GM19372 (cell line): ENCODE measurements at regions not wholly inside any gene's neighbourhood (a gene's known extent, or its start where the extent isn't known, plus 50 kb on each side); places are given as distances from the start of the nearest gene placed in this dataset.
"Not testable (repeated sequence)": the region's sequence is repeated elsewhere in the genome, so short reads cannot be mapped to it uniquely, and the experiment has no call there.

Source experiments
- ATAC-seq: cut with Tn5 transposase; IDR thresholded peaks from one replicate; pipeline ENCODE4 v1.9.1; 2021; ENCODE audit warnings: mild to moderate bottlenecking, low read depth, moderate library complexity; ENCODE audit not compliant: unreplicated experiment

DNA sequence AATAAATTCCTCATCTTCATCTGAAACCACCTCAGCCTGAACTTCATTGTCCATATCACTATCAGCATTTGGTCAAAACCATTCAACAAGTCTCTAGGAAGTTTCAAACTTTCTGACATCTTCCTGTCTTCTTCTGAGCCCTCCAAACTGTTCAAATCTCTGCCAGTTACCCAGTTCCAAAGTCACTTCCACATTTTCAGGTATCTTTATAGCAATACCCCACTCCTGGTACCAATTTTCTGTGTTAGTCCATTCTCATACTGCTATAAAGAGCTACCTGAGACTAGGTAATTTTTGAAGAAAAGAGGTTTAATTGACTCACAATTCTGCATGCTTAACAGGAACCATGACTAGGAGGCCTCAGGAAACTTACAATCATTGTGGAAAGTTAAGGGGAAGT lies 250.4 kb downstream of the SLITRK6 start:
- not testable (repeated sequence) for ATAC-seq

DNA sequence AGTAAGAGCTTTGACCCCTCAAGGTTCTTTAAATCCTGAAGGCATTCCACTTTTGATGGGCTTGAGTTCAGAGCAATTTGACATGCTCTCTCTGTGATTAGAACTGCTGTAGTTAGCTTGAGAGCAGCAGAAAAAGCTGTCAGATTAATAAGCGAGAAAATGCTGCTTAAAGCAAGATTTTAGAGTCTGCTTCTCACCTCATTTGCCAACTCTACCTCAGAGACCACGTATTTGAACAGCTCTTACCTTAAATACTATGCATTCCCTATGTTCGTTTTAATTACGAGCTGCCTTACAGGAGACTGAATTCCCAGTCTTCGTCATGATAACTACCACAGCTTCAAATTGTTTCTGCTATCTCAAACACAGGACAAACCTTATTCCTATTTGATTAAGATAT lies 253.4 kb downstream of the SLITRK6 start:
- ATAC-seq, result no peak

DNA sequence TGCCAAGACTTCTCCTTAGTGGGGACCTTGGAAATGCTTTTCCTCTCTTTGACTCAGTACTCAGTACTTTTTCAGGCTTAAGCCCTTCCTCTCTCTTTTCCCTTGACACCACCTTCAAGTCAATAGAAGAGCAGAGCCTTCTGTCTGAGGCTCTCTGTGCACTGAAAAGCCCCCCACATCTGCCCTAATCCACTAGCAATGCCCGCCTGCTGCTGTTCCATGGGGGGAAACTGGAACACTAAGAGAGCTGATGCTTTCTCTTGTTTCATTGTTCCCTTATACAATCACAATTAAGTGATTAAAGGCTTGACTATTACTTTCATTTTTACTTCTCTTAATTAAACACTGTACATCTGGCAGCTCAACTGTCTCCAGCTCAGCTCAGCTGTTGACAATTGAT lies 254.5 kb downstream of the SLITRK6 start:
- no peak for ATAC-seq

DNA sequence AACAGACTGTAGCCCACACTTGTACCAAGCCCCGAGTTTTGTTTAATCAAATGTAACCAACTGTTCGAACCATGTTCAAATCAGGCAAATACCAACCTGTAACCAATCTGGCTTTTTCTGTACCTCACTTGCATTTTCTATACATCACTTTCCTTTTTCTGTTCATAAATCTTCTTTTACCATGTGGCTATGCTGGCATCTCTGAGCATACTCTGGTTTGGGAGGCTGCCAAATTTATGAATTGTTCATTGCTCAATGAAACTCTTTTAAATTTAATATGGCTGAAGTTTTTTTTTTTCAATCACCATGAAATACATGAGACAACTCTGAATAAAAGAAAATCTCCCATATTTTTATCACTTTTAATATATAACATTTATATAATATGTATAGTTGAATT lies 256.1 kb downstream of the SLITRK6 start:
- ATAC-seq, result no peak

DNA sequence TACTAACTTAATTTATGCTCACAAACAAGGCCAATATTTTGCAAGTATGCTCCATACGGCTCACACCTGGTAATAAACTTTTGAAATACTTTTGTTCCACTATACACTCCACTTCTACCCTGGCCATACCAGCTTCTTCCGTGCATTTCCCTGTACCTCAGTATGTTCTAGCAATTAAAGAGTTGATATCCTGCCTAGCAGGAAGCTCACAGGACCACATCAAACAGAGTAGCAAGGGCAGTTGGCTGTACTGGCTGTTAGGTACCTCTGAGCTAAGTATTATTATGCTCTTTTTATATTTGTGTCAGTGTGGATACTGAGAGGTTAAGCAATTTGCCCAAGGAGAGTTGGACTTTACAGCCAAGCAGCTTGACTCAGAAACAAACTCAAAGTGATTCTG lies 257.7 kb downstream of the SLITRK6 start:
- no peak for ATAC-seq

DNA sequence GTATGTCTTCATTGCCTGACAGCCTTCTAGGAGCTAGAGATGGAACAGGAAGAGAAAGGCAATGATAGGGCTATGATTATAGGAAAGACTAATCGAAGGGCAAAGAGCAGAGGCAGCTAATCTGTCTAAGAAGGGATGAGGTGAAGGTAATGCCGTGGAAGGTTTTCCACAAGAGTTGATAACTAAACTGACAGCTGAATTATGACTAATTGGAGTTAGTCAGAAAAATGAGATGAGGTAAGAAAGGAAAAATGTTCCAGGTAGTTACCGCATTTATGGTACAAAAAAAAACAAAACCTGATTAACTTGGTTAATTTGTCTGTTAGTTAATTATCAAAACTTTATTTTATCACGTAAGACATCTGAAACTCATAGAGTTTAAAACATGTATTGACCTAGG lies 260.3 kb downstream of the SLITRK6 start:
- ATAC-seq, result no peak

DNA sequence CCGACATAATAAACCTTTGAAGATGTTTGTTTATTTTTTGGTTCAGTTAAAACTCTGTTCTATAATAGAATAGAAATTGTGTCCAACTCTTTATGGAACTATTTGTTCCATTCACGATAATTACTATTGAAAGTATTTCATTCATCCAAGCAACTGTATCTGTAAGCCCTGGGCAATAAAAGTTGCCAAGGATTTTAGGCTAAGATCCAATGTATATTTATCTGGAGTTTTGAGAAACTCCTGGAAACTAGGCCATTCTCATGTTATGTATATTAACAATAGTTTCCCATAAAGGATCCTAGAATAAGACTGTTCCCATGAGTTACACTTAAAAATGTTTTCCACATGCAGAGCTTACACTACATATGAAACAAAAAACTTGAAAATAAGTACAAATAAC lies 261.6 kb downstream of the SLITRK6 start:
- ATAC-seq, result no peak

DNA sequence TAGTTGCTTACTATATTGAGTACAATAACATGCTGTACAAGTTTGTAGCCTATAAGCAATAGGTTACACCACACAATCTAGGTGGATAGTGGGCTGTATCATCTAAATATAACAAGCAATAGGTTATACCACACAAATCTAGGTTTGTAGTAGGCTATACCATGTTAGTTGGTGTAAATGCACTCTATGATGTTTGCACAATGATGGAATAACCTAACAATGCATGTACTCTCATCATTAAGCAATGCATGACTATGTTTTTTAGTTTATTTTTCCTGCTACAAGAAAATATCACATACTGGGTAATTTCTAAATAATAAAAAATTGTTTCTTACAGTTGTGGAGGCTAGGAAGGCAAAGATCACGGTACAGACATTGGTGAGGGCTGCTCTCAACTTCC lies 262.5 kb downstream of the SLITRK6 start:
- no peak for ATAC-seq

DNA sequence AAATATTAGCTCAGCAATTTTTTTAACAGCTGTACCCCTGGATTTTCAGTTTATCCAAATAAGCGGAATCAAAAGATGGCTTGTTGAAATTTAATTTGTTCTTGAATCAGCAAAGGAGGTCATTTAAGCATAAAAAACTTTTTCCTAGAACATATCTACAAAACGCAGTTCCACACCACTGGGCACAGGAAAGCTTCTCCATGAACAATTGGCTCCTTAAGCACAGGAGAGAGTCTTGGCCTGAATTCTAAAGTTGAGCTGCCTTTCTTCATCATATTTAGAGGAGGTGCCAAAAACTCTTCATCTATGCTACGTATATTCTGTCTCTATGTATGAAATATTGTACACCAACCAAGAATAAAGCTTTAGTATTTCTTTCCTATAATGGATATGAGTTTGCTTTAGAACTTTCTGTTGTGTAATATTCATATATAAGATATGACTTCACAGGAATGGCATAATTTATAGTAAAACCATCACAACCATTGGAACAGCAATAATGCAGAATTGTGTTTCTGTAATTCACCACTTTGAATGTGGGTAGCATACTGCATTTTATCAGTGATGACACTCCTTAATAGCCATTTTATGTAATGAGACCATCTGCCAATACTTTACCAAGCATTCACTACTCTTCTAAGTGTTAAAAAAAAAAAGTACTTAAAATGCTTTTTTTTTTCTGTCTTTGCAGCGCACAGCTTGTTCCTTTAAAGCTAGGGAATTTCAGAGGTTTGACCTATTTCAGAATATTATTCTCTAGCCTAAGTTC lies 263.7 kb downstream of the SLITRK6 start:
- no peak for ATAC-seq

DNA sequence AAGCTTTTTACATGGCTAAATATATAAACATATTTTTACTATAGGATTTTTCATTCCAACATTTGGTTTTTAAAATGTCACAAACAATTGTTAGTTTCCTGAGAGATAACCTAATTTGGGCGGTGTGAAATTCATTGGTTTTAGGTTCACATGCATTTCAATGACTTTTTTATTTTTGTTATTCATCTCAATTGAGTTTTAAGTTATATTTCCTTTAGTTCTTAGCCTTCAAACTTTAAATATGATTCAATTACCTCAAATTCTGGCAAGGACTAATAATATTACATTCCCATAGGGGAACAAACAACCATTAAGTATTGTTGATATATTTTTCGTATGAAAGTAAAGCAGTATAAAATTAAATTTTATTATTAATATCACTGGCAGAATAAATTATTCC lies 265.3 kb downstream of the SLITRK6 start:
- ATAC-seq, result no peak

DNA sequence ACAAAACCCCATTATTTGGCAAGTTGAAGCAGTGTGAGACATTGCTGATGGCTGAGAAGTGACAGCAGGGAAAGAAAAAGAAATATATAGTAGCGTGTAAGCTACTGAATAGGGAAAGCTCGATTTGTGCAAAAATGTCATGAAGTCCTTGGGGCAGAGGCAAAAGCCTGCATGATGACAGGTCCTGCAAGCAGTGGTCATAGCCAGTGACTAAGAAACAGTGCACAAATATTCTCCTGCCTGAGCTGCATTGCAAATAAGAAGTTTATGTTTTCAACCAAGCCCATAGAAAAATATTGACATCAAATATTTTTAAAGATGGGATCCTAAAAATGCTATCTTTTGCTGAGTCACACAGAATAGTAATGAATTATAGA lies 270.0 kb downstream of the SLITRK6 start:
- ATAC-seq, result no peak

DNA sequence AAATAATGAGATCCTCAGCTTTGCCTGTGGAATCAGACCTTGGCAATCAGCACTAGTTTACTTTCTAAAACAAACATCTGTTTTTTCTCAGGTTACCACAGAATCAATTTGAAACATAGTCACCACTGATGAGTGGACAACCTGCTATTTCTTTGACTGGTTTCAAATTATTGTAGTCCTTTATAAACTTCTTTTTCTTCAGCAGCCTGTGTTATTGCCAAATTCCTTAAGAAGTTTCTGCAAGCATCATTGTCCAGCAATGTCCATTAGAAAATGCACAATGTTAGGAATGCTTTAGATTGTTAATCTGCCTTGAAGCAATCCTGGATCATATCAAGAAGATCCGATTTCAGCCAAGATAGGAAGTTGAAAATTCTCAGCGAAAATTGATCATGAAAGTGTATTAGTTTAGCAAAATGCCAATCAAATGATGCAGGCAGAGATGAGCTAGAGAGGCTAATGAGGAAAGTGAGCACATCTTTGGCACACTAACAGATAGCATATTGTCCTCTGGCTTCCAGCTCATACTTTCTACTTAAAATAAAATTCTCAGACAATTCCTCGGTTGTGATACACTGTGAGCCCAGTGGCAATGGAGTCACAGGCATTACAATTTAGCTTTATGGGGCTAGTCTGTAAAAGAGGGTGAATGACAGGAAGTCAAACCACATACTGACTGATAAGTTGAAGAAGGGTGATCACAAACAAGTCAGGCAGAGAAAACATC lies 270.6 kb downstream of the SLITRK6 start:
- no peak for ATAC-seq

DNA sequence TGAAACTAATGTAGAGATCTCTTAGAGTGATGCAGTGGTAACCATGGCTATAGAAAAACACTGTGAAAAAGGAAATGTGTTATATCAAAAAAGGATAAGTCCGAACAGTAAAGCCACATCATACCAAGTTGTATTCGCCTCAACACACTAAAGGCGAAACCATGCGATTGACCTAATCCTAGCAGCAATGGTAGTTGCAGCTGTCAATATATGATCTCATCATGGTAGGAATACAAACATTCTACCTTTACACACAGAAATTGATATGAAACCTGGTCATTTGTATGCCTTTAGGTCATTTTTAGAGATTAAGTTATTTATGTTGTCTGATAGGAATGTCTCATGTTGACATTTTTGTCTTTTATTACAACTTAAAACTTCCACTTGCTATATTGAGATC lies 271.9 kb downstream of the SLITRK6 start:
- no peak for ATAC-seq

DNA sequence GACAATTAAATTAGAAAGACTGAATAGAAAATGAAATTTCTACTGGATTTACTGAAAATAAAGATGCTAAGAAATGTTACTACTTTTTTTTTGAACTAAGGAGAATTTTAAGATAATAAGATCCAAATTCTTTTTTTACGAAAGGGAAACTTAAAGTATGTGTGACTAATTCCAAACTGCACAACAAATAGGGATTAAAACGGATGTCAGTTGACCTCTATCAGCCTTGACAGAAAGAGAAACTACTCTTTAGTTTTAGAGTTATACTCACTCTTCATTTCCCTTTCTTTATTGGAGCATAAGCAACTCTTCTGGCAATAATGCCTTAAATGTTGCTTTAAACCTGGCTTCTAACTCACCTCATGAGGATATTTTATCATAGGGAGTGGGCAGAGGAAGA lies 273.8 kb downstream of the SLITRK6 start:
- ATAC-seq, result no peak

DNA sequence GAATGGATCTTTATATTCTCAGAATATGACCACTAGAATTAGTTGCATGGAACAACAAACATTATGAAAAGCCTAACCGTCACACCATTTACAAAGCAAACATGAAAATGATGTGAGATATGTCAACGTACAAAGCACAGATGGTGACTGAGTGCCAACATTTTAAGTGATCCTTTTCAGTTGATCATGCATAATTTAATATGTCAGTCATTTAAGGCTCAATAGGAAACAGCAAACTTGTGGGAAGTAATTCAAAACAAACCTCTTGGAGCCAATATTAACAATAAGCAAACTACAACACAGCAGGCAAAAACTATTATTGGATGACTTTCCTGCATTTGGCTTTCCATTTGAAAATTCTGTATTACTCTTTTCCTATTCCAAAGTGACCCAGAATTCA lies 277.6 kb downstream of the SLITRK6 start:
- no peak for ATAC-seq

DNA sequence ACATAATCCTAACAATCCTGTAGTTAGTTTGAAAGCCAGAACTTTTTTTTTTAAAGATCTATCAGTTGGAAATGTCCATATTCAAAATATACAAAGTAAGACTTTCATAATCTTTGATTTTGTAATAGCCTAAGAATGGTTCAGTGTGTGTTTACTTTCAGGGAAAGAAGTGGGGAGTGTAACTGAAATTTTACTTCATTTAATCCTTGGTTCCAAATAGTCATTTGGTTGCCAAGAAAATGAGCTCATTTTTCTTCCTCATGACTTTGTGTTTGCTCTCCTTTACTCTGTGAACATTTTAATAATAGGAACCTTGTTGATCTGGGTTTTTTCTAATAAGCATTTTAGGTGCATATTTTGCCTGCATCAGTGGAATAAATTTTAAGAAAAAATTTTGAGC lies 278.8 kb downstream of the SLITRK6 start:
- no peak for ATAC-seq

DNA sequence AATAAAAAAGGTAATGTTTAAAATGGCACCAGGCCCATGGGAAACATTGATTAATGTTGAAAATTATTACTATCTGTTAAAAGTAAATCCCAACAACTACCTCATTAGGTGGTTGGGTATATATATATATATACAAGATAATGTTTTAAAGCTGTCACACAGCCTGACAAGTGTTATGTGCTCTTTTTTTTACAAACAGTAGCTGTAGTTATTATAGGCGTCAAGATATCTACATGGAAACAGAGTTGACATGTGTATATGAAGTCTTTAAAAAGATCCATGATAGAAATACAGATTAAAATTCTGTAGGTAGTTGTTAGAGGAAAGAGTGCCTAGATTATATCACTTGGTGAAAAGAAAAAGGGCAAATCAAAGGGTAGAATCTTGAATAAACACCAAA lies 279.9 kb downstream of the SLITRK6 start:
- no peak for ATAC-seq

DNA sequence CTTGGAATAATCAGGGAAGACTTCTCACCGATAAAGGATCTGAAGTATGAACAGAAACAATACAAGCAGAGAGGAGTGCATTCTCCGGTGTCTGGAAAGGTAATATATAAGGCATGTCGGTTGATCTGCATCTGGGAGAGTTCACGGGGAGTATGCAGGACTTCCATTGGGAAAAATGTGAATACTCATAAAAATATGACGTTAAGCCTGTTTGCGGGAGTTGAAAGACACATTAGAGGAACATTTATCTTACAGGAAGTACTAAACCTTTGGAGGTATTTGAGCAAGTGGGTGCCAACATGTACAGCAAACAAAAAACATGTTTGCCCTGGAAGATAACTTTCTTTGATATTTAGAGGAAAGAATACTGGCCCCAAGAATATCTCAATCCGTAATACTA lies 286.8 kb downstream of the SLITRK6 start:
- ATAC-seq, result no peak

DNA sequence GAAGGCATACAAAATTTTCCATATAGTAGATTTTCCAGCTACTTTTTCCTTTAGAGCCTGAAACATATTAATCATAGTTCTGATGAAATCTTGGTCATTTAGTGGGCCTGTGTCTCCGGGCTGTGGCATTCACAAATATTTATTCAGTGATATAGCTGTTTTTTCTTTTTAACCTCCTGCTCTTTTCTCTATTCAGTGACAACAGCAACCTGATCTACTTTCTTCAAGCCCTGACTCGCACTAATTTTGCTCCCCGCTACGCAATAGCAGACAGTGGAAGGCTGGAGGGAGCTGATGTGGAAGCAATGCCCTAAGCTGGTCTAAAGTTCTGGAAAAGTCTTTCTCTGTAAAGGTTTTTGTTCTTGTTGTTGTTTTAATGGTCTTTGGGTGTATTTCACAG lies 289.7 kb downstream of the SLITRK6 start:
- ATAC-seq, result no peak

DNA sequence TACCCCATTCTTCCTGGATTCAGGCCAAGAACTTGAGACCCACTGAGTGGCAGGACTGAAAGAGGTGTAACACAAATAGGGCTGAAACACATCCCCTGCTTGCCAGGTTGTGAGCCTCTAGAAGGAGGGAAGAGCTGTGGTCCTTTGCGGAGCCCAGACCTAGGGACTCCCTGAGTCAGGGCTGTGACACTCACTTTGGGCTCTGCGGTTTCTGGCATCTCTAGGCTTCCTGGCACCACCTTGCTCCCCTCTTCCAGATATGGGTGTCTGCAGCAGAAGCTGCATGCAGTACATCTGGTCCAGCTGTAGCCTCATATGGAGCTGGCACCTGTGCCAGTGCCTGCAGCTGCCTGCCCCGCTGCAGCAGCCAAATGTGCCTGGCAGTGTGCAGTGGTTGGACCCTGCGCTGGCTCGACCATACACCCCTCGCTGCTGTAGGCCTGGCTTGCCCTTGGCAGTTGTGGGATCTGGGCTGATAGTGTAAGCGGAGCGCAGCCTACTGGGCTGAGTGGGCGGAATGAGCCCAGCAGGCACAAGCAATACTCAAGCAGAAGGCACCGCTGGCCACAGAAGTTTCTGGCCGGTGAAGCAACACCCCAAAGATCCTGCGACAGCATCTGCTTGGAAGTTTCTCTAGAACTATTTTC lies 290.4 kb downstream of the SLITRK6 start:
- no peak for ATAC-seq

DNA sequence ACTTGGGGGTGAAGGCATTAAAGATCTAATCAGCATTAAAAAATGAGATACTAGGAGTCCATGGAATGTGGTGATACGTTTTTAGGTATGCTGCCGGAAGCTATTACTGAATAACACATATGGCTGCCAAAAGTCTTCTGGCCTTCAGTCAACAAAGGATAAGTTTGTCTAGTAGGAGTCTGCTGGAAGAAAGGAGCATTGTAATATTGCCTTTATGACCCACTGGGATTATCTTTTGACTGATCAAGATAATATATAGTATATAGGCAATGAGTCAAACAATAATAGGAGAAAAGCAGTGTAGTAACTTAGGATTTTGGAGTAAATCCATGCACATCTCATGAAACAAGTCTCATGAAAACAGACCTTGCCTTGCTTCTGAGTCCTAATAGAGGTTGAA lies 295.4 kb downstream of the SLITRK6 start:
- ATAC-seq, result no peak

DNA sequence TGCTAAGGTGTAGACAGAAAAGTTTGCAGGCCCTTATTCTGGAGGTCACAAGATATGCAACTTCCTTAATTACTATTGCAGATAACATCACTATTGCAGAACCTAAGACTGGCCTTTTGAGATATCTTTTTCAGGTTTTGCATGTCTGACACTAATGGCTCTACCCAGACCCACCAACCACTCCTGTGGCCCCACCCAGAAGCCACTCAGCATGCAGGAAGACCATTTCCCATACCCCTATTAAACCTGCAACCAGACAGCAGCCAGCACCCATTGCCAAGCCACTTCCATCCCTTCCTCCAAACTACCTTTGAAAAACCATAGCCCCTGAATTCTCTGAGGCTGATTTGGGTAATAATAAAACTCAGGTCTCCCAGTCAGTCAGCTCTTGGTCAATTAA lies 297.6 kb downstream of the SLITRK6 start:
- ATAC-seq, result no peak
